ENCODE measurements at regions not wholly inside any gene's neighbourhood (a gene's known extent, or its start where the extent isn't known, plus 50 kb on each side); places are given as distances from the start of the nearest gene placed in this dataset.

DNA sequence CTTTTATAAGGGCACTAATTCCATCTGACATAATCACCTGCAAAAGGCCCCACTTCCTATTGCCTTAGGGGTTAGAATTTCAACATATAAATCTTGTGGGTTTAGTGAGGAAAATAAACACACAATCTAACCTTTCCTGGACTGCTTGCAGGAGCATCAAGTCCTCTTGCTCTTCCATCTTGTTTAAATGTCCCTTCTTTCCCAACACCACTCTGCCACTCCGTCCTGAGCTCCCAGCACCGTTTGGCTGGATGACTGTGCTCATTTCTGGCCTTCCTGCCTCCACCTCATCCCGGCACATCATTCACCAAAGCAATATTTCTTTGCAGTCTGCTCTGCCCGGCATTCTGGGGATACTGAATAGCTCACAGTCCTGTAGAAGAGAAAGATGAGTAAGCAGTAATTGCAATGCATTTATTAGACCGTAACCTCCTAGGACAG is 247.8 kb downstream of the BCL2 start:
- H3K4me1 Mint-ChIP-seq = peaks cover 2 to 11% (median 8%) of the 10 kb centered on the region in 4 donors
- ChIA-PET POLR2A (ENCODE audit: partially characterized antibody) (no interaction called here), CTCF (ENCODE audit: partially characterized antibody) (interaction anchor here (0.8 to 1.0 kb wide), 2 partner anchors 9 to 55 kb away, joined by 3 read pairs; no protein-coding TSS in a partner anchor)
- no peak overlapping the region for H3K4me3 ChIP-seq (ENCODE audit: low read length in 2 of 2)
- no peaks in the 10 kb centered on the region for H3K9me3 ChIP-seq (ENCODE audit: control insufficient read depth in 1 of 2, low read length in 2 of 2)
- no peak overlapping the region for H3K4me3 Mint-ChIP-seq
- peaks cover 2 to 4% of the 10 kb centered on the region in 2 donors for H3K27me3 Mint-ChIP-seq
- no peaks in the 10 kb centered on the region for H3K27me3 ChIP-seq (ENCODE audit: insufficient read depth, low read length)
- no peak overlapping the region for H3K27ac ChIP-seq (ENCODE audit: low read depth, low read length)
- no peaks in the 10 kb centered on the region for H3K4me1 ChIP-seq (ENCODE audit: insufficient read depth, low read length)
- no peaks in the 10 kb centered on the region for H3K36me3 Mint-ChIP-seq
- no peak for DNase-seq
- no peaks in the 10 kb centered on the region for H3K36me3 ChIP-seq (ENCODE audit: insufficient read depth, low read length)
- intact Hi-C loops (cut with micrococcal nuclease) = no loop called here
- H3K27ac Mint-ChIP-seq = no peak overlapping the region
- no peaks in the 10 kb centered on the region for H3K9me3 Mint-ChIP-seq

DNA sequence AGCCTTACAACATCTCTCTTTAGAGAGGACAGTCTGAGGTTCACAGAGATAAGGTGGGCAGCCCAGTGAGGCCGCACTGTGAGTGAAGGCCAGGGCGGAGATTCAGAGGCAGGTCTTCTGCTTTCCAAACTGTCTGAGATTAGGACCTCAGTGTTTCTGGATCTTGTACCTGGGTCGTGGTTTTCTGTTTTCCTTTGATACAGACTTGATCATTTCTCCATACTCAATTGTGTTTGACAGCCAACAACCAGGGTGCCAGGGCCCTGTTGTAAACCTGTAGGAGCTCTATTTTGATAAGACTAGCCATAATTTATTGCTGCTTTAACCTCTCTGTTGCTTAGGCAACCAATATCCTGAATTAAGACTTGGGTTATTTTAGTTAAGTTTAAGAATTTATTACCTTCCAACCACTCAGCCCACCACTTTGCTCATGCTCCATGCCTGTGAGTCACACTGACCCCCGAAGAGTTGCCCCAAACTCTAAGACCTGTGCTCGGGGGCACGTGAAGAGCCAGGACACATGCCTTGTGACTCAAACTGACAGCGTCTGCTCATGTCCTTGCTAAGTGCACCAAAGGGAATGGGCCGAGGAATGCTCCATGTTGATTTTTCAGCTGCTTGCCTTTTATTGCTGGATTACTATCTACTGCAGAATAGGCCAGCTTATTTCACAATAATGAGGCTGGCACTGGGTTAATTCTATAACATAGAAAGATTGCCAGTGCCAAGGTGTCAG is 248.6 kb downstream of the BCL2 start:
- Histone ChIP-seq H3K4me3 (ENCODE audit: low read length in 2 of 2) (no peak overlapping the region), H3K4me1 (ENCODE audit: insufficient read depth, low read length) (no peaks in the 10 kb centered on the region), H3K36me3 (ENCODE audit: insufficient read depth, low read length) (no peaks in the 10 kb centered on the region), H3K9me3 (ENCODE audit: control insufficient read depth in 1 of 2, low read length in 2 of 2) (no peaks in the 10 kb centered on the region), H3K27ac (ENCODE audit: low read depth, low read length) (no peak overlapping the region), H3K27me3 (ENCODE audit: insufficient read depth, low read length) (no peaks in the 10 kb centered on the region)
- no peaks in the 10 kb centered on the region for H3K36me3 Mint-ChIP-seq
- peaks cover 0 to 4% of the 10 kb centered on the region in 2 donors for H3K27me3 Mint-ChIP-seq
- intact Hi-C loops (cut with micrococcal nuclease) = no loop called here
- no peaks in the 10 kb centered on the region for H3K9me3 Mint-ChIP-seq
- POLR2A ChIA-PET (ENCODE audit: partially characterized antibody) = no interaction called here
- CTCF ChIA-PET (ENCODE audit: partially characterized antibody) = interaction anchor here (1.4 kb wide), 1 partner anchor 54 kb away, joined by 6 read pairs; no protein-coding TSS in a partner anchor
- no peak for DNase-seq
- H3K4me1 Mint-ChIP-seq = peaks cover 2 to 11% (median 8%) of the 10 kb centered on the region in 4 donors
- no peak overlapping the region for H3K27ac Mint-ChIP-seq
- H3K4me3 Mint-ChIP-seq = no peak overlapping the region

DNA sequence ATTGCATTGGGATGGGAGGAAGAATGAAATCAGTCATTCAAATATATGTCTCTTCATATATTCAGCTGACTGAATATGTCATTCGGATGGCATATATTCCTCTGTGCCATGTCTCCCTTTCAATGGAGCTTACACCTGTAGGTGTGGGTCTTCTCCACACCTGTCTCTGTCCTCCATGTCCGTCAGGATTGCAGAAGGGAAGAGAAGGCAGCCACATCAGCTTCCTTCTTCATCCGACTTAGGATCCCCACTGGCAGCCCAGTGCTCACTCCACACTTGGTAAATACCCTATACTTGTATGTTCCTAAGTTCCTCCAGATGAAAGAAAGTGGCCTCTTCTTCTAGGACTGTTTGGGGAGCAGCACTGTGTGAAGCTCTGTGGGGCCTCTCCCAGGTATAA is 250.1 kb downstream of the BCL2 start:
- POLR2A ChIA-PET (ENCODE audit: partially characterized antibody) = no interaction called here
- no peaks in the 10 kb centered on the region for H3K4me1 Mint-ChIP-seq
- Histone ChIP-seq H3K27ac (ENCODE audit: low read depth, low read length) (no peak overlapping the region), H3K4me1 (ENCODE audit: insufficient read depth, low read length) (no peaks in the 10 kb centered on the region), H3K4me3 (ENCODE audit: low read length in 2 of 2) (no peak overlapping the region), H3K36me3 (ENCODE audit: insufficient read depth, low read length) (no peaks in the 10 kb centered on the region), H3K9me3 (ENCODE audit: control insufficient read depth in 1 of 2, low read length in 2 of 2) (no peaks in the 10 kb centered on the region), H3K27me3 (ENCODE audit: insufficient read depth, low read length) (no peaks in the 10 kb centered on the region)
- intact Hi-C loops (cut with micrococcal nuclease) = no loop called here
- no peaks in the 10 kb centered on the region for H3K27me3 Mint-ChIP-seq
- H3K27ac Mint-ChIP-seq = no peak overlapping the region
- H3K36me3 Mint-ChIP-seq = no peaks in the 10 kb centered on the region
- CTCF ChIA-PET (ENCODE audit: partially characterized antibody) = no interaction called here
- H3K9me3 Mint-ChIP-seq = no peaks in the 10 kb centered on the region
- no peak overlapping the region for H3K4me3 Mint-ChIP-seq
- no peak for DNase-seq

DNA sequence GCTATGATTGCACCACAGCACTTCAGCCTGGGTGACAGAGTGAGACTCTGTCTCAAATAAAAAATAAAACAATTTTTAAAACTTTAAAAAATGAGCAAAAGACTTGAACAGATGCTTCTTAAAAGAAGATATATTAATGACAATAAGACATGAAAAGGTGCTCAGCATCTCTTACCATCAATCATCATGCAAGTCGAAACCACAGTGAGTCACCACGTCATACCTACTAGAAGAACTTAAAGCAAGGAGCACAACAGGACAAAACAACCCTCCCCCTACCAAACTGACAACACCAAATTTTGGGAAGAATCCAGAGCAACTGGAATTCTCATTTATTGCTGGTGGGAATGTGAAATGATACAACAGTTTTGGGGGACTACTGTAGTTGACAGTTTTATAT is 251.6 kb downstream of the BCL2 start:
- H3K4me3 Mint-ChIP-seq = no peak overlapping the region
- H3K27me3 Mint-ChIP-seq = peaks cover 3% of the 10 kb centered on the region in 2 donors
- Histone ChIP-seq H3K4me3 (ENCODE audit: low read length in 2 of 2) (no peak overlapping the region), H3K9me3 (ENCODE audit: control insufficient read depth in 1 of 2, low read length in 2 of 2) (no peaks in the 10 kb centered on the region), H3K27me3 (ENCODE audit: insufficient read depth, low read length) (no peaks in the 10 kb centered on the region), H3K4me1 (ENCODE audit: insufficient read depth, low read length) (no peaks in the 10 kb centered on the region), H3K36me3 (ENCODE audit: insufficient read depth, low read length) (no peaks in the 10 kb centered on the region), H3K27ac (ENCODE audit: low read depth, low read length) (no peak overlapping the region)
- no peaks in the 10 kb centered on the region for H3K9me3 Mint-ChIP-seq
- ChIA-PET CTCF (ENCODE audit: partially characterized antibody) (no interaction called here), POLR2A (ENCODE audit: partially characterized antibody) (no interaction called here)
- H3K4me1 Mint-ChIP-seq = no peaks in the 10 kb centered on the region
- intact Hi-C loops (cut with micrococcal nuclease) = no loop called here
- DNase-seq = no peak
- H3K36me3 Mint-ChIP-seq = no peaks in the 10 kb centered on the region
- no peak overlapping the region for H3K27ac Mint-ChIP-seq

DNA sequence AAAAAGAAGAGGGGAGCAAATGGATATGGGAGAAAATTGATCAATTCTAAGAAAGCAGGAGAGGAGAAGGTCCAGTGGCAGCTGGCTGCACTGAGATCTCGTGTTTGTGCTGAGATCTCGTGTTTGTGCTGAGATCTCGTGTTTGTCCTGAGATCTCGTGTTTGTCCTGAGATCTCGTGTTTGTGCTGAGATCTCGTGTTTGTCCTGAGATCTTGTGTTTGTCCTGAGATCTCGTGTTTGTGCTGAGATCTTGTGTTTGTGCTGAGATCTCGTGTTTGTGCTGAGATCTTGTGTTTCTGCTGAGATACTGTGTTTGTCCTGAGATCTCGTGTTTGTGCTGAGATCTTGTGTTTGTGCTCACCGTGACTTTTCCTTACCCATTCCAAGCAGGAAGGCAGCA is 254.4 kb downstream of the BCL2 start:
- no peaks in the 10 kb centered on the region for H3K36me3 Mint-ChIP-seq
- no peak overlapping the region for H3K27ac Mint-ChIP-seq

DNA sequence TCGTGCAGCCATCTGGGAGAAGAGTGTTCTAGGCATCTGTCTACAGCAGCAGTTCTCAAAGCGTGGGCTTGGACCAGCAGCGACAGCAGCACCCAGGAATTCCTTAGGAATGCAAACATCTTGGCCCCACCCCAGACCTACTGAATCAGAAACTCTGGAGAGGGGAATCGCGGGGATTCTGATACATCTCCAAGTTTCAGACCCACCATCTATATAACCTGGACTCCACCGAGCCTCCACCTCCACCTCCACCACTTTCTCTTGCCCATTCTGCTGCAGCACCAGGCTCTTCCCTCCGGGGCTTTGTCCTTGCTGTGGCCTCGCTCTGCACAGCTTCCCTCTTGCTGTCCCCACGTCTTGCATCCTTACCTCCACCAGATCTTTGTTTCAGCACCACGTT is 256.4 kb downstream of the BCL2 start:
- Mint-ChIP-seq H3K4me3 (no peak overlapping the region), H3K27me3 (peaks cover 5% of the 10 kb centered on the region in 2 donors), H3K36me3 (no peaks in the 10 kb centered on the region), H3K9me3 (peaks cover 0 to 2% (median 0%) of the 10 kb centered on the region in 8 donors), H3K27ac (peak overlapping the region in 1 of 7 donors; percentile 79), H3K4me1 (no peaks in the 10 kb centered on the region)
- no peaks in the 10 kb centered on the region for H3K36me3 ChIP-seq (ENCODE audit: insufficient read depth, low read length)
- no peaks in the 10 kb centered on the region for H3K9me3 ChIP-seq (ENCODE audit: control insufficient read depth in 1 of 2, low read length in 2 of 2)
- DNase-seq = no peak
- CTCF ChIA-PET (ENCODE audit: partially characterized antibody) = no interaction called here
- POLR2A ChIA-PET (ENCODE audit: partially characterized antibody) = no interaction called here
- no peak overlapping the region for H3K4me3 ChIP-seq (ENCODE audit: low read length in 2 of 2)
- H3K27ac ChIP-seq (ENCODE audit: low read depth, low read length) = no peak overlapping the region
- no peaks in the 10 kb centered on the region for H3K4me1 ChIP-seq (ENCODE audit: insufficient read depth, low read length)
- H3K27me3 ChIP-seq (ENCODE audit: insufficient read depth, low read length) = no peaks in the 10 kb centered on the region
- intact Hi-C loops (cut with micrococcal nuclease) = no loop called here

More for the DNA sequence above, 254.4 kb downstream of the BCL2 start:
- Histone ChIP-seq H3K27ac (ENCODE audit: low read depth, low read length) (no peak overlapping the region), H3K27me3 (ENCODE audit: insufficient read depth, low read length) (no peaks in the 10 kb centered on the region), H3K9me3 (ENCODE audit: control insufficient read depth in 1 of 2, low read length in 2 of 2) (no peaks in the 10 kb centered on the region), H3K4me3 (ENCODE audit: low read length in 2 of 2) (no peak overlapping the region), H3K4me1 (ENCODE audit: insufficient read depth, low read length) (no peaks in the 10 kb centered on the region), H3K36me3 (ENCODE audit: insufficient read depth, low read length) (no peaks in the 10 kb centered on the region)
- ChIA-PET CTCF (ENCODE audit: partially characterized antibody) (no interaction called here), POLR2A (ENCODE audit: partially characterized antibody) (no interaction called here)
- H3K4me1 Mint-ChIP-seq = no peaks in the 10 kb centered on the region
- no peak for DNase-seq
- intact Hi-C loops (cut with micrococcal nuclease) = no loop called here
- peaks cover 5% of the 10 kb centered on the region in 2 donors for H3K27me3 Mint-ChIP-seq
- peaks cover 0 to 2% (median 0%) of the 10 kb centered on the region in 8 donors for H3K9me3 Mint-ChIP-seq
- H3K4me3 Mint-ChIP-seq = no peak overlapping the region

DNA sequence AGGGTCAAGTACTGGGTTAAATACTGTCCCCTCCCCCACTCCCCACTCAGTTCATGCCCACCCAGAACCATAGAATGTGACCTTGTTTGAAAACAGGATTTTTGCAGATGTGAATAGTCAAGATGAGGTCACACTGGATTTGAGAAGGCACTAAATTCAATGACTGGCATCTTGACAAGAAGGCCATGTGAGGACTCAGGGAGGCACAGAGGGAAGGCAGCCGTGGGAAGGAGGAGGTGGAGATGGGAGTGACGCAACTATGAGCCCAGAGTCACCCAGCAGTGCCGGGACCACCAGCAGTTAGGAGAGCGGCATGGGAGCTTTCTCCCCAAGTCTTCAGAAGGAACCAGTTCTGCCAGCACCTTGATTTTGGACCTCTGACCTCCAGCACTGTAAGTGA is 257.3 kb downstream of the BCL2 start:
- Mint-ChIP-seq H3K36me3 (no peaks in the 10 kb centered on the region), H3K4me3 (no peak overlapping the region), H3K4me1 (no peaks in the 10 kb centered on the region), H3K27me3 (peaks cover 5% of the 10 kb centered on the region in 2 donors), H3K27ac (no peak overlapping the region), H3K9me3 (peaks cover 0 to 2% (median 0%) of the 10 kb centered on the region in 8 donors)
- H3K27me3 ChIP-seq (ENCODE audit: insufficient read depth, low read length) = no peaks in the 10 kb centered on the region
- no peak overlapping the region for H3K27ac ChIP-seq (ENCODE audit: low read depth, low read length)
- no peak overlapping the region for H3K4me3 ChIP-seq (ENCODE audit: low read length in 2 of 2)
- no peaks in the 10 kb centered on the region for H3K9me3 ChIP-seq (ENCODE audit: control insufficient read depth in 1 of 2, low read length in 2 of 2)
- CTCF ChIA-PET (ENCODE audit: partially characterized antibody) = interaction anchor here (1.4 kb wide), 1 partner anchor 10 kb away, joined by 3 read pairs; no protein-coding TSS in a partner anchor
- intact Hi-C loops (cut with micrococcal nuclease) = no loop called here
- no peaks in the 10 kb centered on the region for H3K4me1 ChIP-seq (ENCODE audit: insufficient read depth, low read length)
- POLR2A ChIA-PET (ENCODE audit: partially characterized antibody) = no interaction called here
- no peaks in the 10 kb centered on the region for H3K36me3 ChIP-seq (ENCODE audit: insufficient read depth, low read length)
- no peak for DNase-seq

Data from CD4-positive, alpha-beta memory T cell (primary cell).